B cell (primary cell): ENCODE measurements at regions not wholly inside any gene's neighbourhood (a gene's known extent, or its start where the extent isn't known, plus 50 kb on each side); places are given as distances from the start of the nearest gene placed in this dataset.

Source experiments
- ATAC-seq: fragments of 200-7000 bp; cut with Tn5 transposase; one replicate; pipeline ENCODE4 v1.10.0; 2021; ENCODE audit warnings: low read depth, mild to moderate bottlenecking, moderate number of reproducible peaks, moderate library complexity
- CTCF ChIA-PET: fragments of 350-600 bp; sonication (Branson Sonifier 250); formaldehyde crosslinking; loops from one replicate; lab custom pipeline; 2021; ENCODE audit warnings: antibody characterized with exemption, inconsistent platforms; lab: Charles Lee
- POLR2A ChIA-PET: fragments of 350-600 bp; sonication (Branson Sonifier 250); formaldehyde crosslinking; loops from one replicate; lab custom pipeline; 2021; ENCODE audit warnings: antibody characterized with exemption; lab: Charles Lee
- DNase-seq: peaks from one replicate; pipeline ENCODE4 v3.0.0; 2013
- H2AFZ ChIP-seq: 2 replicates; pipeline ENCODE4 v1.6.1; 2012; ENCODE audit warnings: mild to moderate bottlenecking, low read depth, low read length; ENCODE audit not compliant: insufficient read depth, poor library complexity, severe bottlenecking
- H3K27ac ChIP-seq, 2 donors: 1 replicate in 1 of 2; 2 replicates in 1 of 2; pipeline ENCODE4 v1.5.1; 2012 to 2013; ENCODE audit warnings: low read length in 2 of 2, mild to moderate bottlenecking in 2 of 2, moderate library complexity in 1 of 2
- H3K27me3 ChIP-seq, 4 experiments: fragments of 200-600 bp in 1 of 4; sonication (generic) in 1 of 4; replicated peaks in 1 of 4; 1 replicate in 2 of 4; 2 replicates in 2 of 4; pipeline versions ENCODE4 v1.6.1 to v1.7.0; 2013 to 2016; ENCODE audit warnings: low read length in 3 of 4, mild to moderate bottlenecking in 2 of 4, mixed read lengths in 1 of 4, moderate library complexity in 1 of 4; ENCODE audit not compliant: insufficient read depth in 4 of 4, control insufficient read depth in 3 of 4; ENCODE audit errors: control extremely low read depth in 1 of 4
- H3K36me3 ChIP-seq, 2 experiments: replicated peaks in 1 of 2; 1 replicate in 1 of 2; 2 replicates in 1 of 2; pipeline versions ENCODE4 v1.6.1 to v1.7.1; 2013; ENCODE audit warnings: low read length in 1 of 2; ENCODE audit not compliant: insufficient read depth in 2 of 2, control insufficient read depth in 1 of 2; ENCODE audit errors: control extremely low read depth in 1 of 2, extremely low read depth in 1 of 2
- H3K4me1 ChIP-seq, 2 donors: fragments of 200-600 bp in 1 of 2; sonication (generic) in 1 of 2; 1 replicate in 1 of 2; 2 replicates in 1 of 2; pipeline versions ENCODE4 v1.5.1 to v1.6.1; 2013 to 2017; ENCODE audit warnings: low read length in 2 of 2; ENCODE audit not compliant: control insufficient read depth in 2 of 2, insufficient read depth in 2 of 2
- H3K4me2 ChIP-seq: replicated peaks from 2 replicates; pipeline ENCODE3; 2012; ENCODE audit warnings: mild to moderate bottlenecking, low read depth, low read length; ENCODE audit not compliant: poor library complexity, severe bottlenecking
- H3K4me3 ChIP-seq, 5 experiments: fragments of 200-600 bp in 1 of 5; sonication (generic) in 1 of 5; 1 replicate in 3 of 5; 2 replicates in 2 of 5; pipeline versions ENCODE4 v1.5.1 to v1.7.0; 2011 to 2016; ENCODE audit warnings: low read length in 4 of 5, mild to moderate bottlenecking in 4 of 5, low read depth in 2 of 5, control low read depth in 1 of 5, moderate library complexity in 1 of 5; ENCODE audit not compliant: insufficient read depth in 1 of 5; ENCODE audit errors: control extremely low read depth in 1 of 5, extremely low read depth in 1 of 5
- H3K79me2 ChIP-seq: fragments of 200-600 bp; sonication (generic); one replicate; pipeline ENCODE4 v1.6.0; 2016; ENCODE audit warnings: low read length; ENCODE audit not compliant: control insufficient read depth, insufficient read depth
- H3K9ac ChIP-seq: fragments of 200-600 bp; sonication (generic); 2 replicates; pipeline ENCODE4 v1.6.1; 2017; ENCODE audit warnings: mild to moderate bottlenecking, low read length, moderate library complexity
- H3K9me3 ChIP-seq, 3 donors: one replicate each; pipeline versions ENCODE4 v1.6.1 to v1.7.1; 2013; ENCODE audit warnings: low read length in 2 of 3; ENCODE audit not compliant: control insufficient read depth in 2 of 3, insufficient read depth in 1 of 3; ENCODE audit errors: control extremely low read depth in 1 of 3
- H4K20me1 ChIP-seq: 2 replicates; pipeline ENCODE4 v1.6.0; 2012; ENCODE audit warnings: mild to moderate bottlenecking, low read length; ENCODE audit not compliant: insufficient read depth, control insufficient read depth, poor library complexity, severe bottlenecking
- H3K27ac Mint-ChIP-seq: one replicate; pipeline ENCODE4 v1.8.0; 2021; ENCODE audit warnings: mixed read lengths
- H3K27me3 Mint-ChIP-seq: one replicate; pipeline ENCODE4 v1.8.0; 2021; ENCODE audit warnings: mixed read lengths
- H3K4me1 Mint-ChIP-seq: one replicate; pipeline ENCODE4 v1.8.0; 2021; ENCODE audit warnings: mixed read lengths
- H3K4me3 Mint-ChIP-seq: one replicate; pipeline ENCODE4 v1.8.0; 2021; ENCODE audit warnings: mixed read lengths
- H3K9me3 Mint-ChIP-seq: one replicate; pipeline ENCODE4 v1.8.0; 2022; ENCODE audit warnings: mixed read lengths; ENCODE audit not compliant: insufficient read depth
- EZH2 ChIP-seq: IDR thresholded peaks from 2 replicates; pipeline ENCODE4 v1.6.1; 2012; ENCODE audit warnings: borderline replicate concordance, low read depth, mild to moderate bottlenecking, moderate library complexity, low read length; ENCODE audit not compliant: insufficient read depth, poor library complexity, severe bottlenecking
- WGBS: methylation state at CpG from one replicate; pipeline ENCODE4 v1.1.5; 2013; ENCODE audit warnings: missing lambda C conversion rate; ENCODE audit not compliant: insufficient coverage; 5-methylcytosine and 5-hydroxymethylcytosine counted together
- intact Hi-C: fragments of 100-400 bp; cut with micrococcal nuclease; formaldehyde crosslinking; loops from one replicate; pipeline ENCODE4 v1.10.0; 2022
- TF ChIP-seq, protein P1 (sequence below): fragments of 200-600 bp; IDR thresholded peaks from one replicate; pipeline ENCODE4 v1.8.0; 2022; ENCODE audit warnings: antibody characterized with exemption, mild to moderate bottlenecking

DNA sequence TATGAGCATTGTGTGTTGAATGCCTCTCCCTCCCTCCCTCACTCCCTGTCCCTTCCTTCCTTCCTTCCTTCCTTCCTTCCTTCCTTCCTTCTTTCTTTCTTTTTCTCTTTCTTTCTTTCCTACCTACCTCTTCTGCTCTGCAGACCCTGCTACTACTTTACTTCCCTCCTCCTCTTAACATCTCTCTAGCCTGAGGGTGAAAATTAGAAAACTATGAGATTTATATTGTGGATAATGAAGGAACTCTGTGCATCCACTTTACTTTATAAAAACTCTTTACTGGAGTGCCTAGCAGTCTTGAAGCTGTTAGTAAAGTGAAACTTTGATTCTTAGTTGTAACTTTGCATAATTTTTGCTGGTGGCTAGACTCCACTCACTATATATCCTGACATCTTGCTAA, 572.2 kb downstream of the RWDD3 start:
- ATAC-seq (no peak), DNase-seq (no peak)
- Mint-ChIP-seq H3K4me1 (no peaks in the 10 kb centered on the region), H3K27me3 (no peaks in the 10 kb centered on the region), H3K4me3 (no peak overlapping the region), H3K27ac (no peak overlapping the region), H3K9me3 (peaks cover 4% of the 10 kb centered on the region)
- Histone ChIP-seq H3K4me3 (no peak overlapping the region), H3K36me3 (no peaks in the 10 kb centered on the region), H3K4me2 (no peak overlapping the region), H3K4me1 (no peaks in the 10 kb centered on the region), H4K20me1 (no peaks in the 10 kb centered on the region), H3K9me3 (no peaks in the 10 kb centered on the region), H3K27me3 (no peaks in the 10 kb centered on the region), H3K9ac (no peak overlapping the region), H3K79me2 (no peaks in the 10 kb centered on the region), H2AFZ (no peak overlapping the region), H3K27ac (no peak overlapping the region)
- intact Hi-C loops, result no loop called here
- ChIA-PET POLR2A (no interaction called here), CTCF (no interaction called here)
- no peak for TF ChIP-seq EZH2
- TF ChIP-seq, protein P1, sequence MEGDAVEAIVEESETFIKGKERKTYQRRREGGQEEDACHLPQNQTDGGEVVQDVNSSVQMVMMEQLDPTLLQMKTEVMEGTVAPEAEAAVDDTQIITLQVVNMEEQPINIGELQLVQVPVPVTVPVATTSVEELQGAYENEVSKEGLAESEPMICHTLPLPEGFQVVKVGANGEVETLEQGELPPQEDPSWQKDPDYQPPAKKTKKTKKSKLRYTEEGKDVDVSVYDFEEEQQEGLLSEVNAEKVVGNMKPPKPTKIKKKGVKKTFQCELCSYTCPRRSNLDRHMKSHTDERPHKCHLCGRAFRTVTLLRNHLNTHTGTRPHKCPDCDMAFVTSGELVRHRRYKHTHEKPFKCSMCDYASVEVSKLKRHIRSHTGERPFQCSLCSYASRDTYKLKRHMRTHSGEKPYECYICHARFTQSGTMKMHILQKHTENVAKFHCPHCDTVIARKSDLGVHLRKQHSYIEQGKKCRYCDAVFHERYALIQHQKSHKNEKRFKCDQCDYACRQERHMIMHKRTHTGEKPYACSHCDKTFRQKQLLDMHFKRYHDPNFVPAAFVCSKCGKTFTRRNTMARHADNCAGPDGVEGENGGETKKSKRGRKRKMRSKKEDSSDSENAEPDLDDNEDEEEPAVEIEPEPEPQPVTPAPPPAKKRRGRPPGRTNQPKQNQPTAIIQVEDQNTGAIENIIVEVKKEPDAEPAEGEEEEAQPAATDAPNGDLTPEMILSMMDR, result no peak

DNA sequence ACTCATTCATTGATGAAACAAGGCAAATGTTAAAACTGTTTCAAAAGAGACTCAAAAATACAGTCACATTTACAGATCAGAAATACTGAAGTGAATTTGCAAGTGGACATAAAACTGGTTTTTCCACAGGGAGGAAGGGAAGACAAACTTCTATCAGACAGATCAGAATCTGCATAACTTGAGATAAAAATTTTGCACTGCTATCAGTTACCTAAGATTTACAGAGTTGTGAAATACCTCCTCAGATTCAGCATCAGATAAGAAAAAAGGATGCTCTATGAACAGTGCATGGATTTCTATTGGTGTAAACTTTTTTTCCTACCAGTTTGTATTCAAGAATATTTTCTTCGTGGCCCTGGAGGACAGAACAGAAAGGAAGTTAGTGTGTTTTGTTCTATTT, 575.4 kb downstream of the RWDD3 start:
- no peaks in the 10 kb centered on the region for H3K4me1 Mint-ChIP-seq
- Histone ChIP-seq H3K79me2 (no peaks in the 10 kb centered on the region), H3K9ac (no peak overlapping the region), H3K27me3 (no peaks in the 10 kb centered on the region), H3K4me2 (no peak overlapping the region), H3K4me1 (no peaks in the 10 kb centered on the region), H3K27ac (no peak overlapping the region), H3K36me3 (no peaks in the 10 kb centered on the region), H4K20me1 (no peaks in the 10 kb centered on the region), H3K9me3 (peaks cover 0 to 1% (median 0%) of the 10 kb centered on the region in 3 donors), H3K4me3 (no peak overlapping the region), H2AFZ (no peak overlapping the region)
- POLR2A ChIA-PET, result no interaction called here
- CTCF ChIA-PET, result no interaction called here
- intact Hi-C loops, result no loop called here
- no peak overlapping the region for H3K27ac Mint-ChIP-seq
- TF ChIP-seq, protein P1, result no peak
- TF ChIP-seq EZH2, result no peak
- no CpG with 5 or more reads among the region's 1 CpG for WGBS
- no peak for ATAC-seq
- no peak overlapping the region for H3K4me3 Mint-ChIP-seq
- no peaks in the 10 kb centered on the region for H3K27me3 Mint-ChIP-seq
- no peak for DNase-seq
- no peaks in the 10 kb centered on the region for H3K9me3 Mint-ChIP-seq
